ENCODE measurements at regions not wholly inside any gene's neighbourhood (a gene's known extent, or its start where the extent isn't known, plus 50 kb on each side); places are given as distances from the start of the nearest gene placed in this dataset.

DNA sequence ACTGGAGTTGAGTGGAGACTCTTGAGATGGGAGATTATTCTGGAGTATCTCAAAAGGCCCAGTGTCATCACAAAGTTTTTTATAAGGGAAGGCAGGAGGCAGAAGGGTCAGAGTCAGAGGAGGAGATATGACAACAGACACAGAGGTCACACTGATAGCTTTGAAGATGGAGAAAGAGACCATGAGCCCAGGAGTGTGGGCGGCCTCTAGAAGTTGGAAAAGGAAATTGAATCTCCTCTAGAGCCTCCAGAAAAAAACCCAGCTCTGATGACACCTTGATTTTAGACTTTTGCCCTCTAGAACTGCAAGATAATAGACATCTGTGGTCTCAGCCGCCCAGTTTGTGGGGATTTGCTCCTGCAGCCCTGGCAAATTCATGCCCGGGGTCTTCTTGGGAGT lies 64.8 kb upstream of the SPTLC1 start:
- peak overlapping the region; percentile 69 for H3K27ac ChIP-seq (ENCODE audit: low read depth, low read length)
- H3K9me3 ChIP-seq (ENCODE audit: control insufficient read depth, insufficient read depth, low read length) = peaks cover 9% of the 10 kb centered on the region
- ChIA-PET POLR2A (interaction anchor here (1.9 kb wide), 1 partner anchor 40 kb away, joined by 8 read pairs; no protein-coding TSS in a partner anchor), CTCF (interaction anchor here (0.9 to 2.6 kb wide), 2 partner anchors 41 to 63 kb away, joined by 3 to 9 read pairs; no protein-coding TSS in a partner anchor)
- H3K27me3 ChIP-seq (ENCODE audit: control insufficient read depth, insufficient read depth, low read length) = no peaks in the 10 kb centered on the region
- no peak for DNase-seq (ENCODE audit: low read depth, low spot score)
- TF ChIP-seq, protein P1, sequence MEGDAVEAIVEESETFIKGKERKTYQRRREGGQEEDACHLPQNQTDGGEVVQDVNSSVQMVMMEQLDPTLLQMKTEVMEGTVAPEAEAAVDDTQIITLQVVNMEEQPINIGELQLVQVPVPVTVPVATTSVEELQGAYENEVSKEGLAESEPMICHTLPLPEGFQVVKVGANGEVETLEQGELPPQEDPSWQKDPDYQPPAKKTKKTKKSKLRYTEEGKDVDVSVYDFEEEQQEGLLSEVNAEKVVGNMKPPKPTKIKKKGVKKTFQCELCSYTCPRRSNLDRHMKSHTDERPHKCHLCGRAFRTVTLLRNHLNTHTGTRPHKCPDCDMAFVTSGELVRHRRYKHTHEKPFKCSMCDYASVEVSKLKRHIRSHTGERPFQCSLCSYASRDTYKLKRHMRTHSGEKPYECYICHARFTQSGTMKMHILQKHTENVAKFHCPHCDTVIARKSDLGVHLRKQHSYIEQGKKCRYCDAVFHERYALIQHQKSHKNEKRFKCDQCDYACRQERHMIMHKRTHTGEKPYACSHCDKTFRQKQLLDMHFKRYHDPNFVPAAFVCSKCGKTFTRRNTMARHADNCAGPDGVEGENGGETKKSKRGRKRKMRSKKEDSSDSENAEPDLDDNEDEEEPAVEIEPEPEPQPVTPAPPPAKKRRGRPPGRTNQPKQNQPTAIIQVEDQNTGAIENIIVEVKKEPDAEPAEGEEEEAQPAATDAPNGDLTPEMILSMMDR (IDR thresholded peaks at IDR 0.05; ENCODE audit: low read depth, low read length) = no peak
- H3K4me3 ChIP-seq (ENCODE audit: low read depth, low read length) = no peak overlapping the region

DNA sequence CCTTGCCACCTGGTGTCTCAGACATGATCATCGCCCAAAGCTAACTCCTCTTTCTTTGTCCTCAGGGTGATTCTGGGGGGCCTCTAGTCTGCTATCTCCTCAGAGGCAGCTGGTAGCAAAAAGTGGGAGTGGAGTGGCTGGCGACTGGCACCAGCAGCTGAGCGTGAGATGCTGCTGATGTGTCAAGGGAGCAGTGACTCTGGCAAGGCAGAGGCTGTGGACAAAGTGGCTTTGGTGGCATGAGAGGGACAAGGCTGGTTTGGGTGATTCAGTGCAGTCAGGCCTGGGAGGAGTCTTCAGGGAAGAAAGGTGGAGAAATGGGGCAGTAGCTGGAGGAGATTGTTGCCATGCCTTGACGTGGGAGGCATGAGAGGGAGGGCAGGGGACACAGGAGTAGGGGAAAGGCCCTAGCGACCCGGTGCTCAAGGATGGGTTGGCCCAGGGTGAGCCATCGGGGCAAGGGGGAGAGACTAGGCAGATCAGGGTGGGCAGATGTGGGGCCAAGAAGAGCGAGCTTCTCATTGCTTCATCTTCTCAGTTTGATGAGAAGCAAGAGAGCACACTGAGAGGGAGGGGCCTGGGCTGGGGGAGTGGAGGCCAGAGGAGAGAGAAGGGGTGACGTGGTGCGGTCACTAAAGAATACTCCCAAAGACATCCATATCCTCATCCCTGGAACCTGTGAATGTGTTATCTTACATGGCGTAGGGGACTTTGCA lies 64.2 kb upstream of the SPTLC1 start:
- no peak overlapping the region for H3K4me3 ChIP-seq (ENCODE audit: low read depth, low read length)
- DNase-seq (ENCODE audit: low read depth, low spot score) = no peak
- CTCF ChIA-PET = interaction anchor here (2.6 kb wide), 1 partner anchor 40 kb away, joined by 9 read pairs; no protein-coding TSS in a partner anchor
- H3K27me3 ChIP-seq (ENCODE audit: control insufficient read depth, insufficient read depth, low read length) = peaks cover under 1% of the 10 kb centered on the region
- POLR2A ChIA-PET = interaction anchor here (1.9 kb wide), 1 partner anchor 39 kb away, joined by 8 read pairs; no protein-coding TSS in a partner anchor
- H3K9me3 ChIP-seq (ENCODE audit: control insufficient read depth, insufficient read depth, low read length) = peaks cover 9% of the 10 kb centered on the region
- no peak overlapping the region for H3K27ac ChIP-seq (ENCODE audit: low read depth, low read length)
- TF ChIP-seq, protein P1 (IDR thresholded peaks at IDR 0.05; ENCODE audit: low read depth, low read length) = no peak

DNA sequence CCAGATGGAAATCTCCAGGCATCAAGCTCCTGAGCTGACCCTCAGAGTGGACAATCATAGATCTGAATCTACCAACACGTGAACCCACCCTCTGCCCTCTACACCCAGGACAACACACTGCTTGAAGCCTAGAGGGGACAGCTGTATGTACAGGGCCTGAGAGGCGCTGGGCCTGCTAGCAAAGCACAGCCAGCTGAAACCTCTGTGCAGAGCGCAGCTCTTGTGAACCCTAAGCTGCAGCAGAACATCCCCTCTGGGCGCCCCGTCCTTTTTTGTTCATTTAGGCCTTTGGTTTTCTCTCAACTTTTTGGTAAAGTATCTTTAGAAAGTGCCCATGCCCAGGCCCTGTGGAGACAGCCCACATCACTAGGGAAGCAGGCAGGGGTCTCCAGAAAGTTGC lies 62.4 kb upstream of the SPTLC1 start:
- Histone ChIP-seq H3K27ac (ENCODE audit: low read depth, low read length) (no peak overlapping the region), H3K27me3 (ENCODE audit: control insufficient read depth, insufficient read depth, low read length) (peaks cover 3% of the 10 kb centered on the region), H3K4me3 (ENCODE audit: low read depth, low read length) (no peak overlapping the region), H3K9me3 (ENCODE audit: control insufficient read depth, insufficient read depth, low read length) (peaks cover 22% of the 10 kb centered on the region)
- CTCF ChIA-PET = no interaction called here
- POLR2A ChIA-PET = no interaction called here
- no peak for DNase-seq (ENCODE audit: low read depth, low spot score)
- TF ChIP-seq, protein P1 (IDR thresholded peaks at IDR 0.05; ENCODE audit: low read depth, low read length) = no peak

DNA sequence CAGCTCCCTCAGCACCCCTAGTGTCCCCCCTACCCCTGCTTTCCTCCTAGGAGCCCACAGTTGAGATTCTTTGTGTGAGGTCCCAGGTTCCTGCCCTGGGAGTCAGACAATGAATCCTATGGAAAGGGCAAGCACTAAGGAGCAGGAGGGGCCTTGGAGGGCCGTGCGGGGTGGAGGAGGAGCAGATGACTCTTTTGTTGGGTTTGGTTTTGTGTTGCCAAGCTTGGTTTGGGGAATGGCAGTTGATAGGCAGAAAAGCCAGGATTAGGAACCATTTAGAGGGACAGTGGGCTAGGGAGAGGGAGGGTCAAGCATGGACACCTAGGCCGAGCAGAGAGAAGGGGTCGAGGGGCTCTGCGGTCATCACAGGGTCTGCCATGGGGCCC lies 61.6 kb upstream of the SPTLC1 start:
- H3K4me3 ChIP-seq (ENCODE audit: low read depth, low read length) = no peak overlapping the region
- peaks cover 3% of the 10 kb centered on the region for H3K27me3 ChIP-seq (ENCODE audit: control insufficient read depth, insufficient read depth, low read length)
- TF ChIP-seq, protein P1 (IDR thresholded peaks at IDR 0.05; ENCODE audit: low read depth, low read length) = no peak
- ChIA-PET POLR2A (no interaction called here), CTCF (interaction anchor here (0.9 to 1.2 kb wide), 2 partner anchors 39 to 45 kb away, joined by 3 read pairs; no protein-coding TSS in a partner anchor)
- H3K9me3 ChIP-seq (ENCODE audit: control insufficient read depth, insufficient read depth, low read length) = peaks cover 26% of the 10 kb centered on the region
- no peak for DNase-seq (ENCODE audit: low read depth, low spot score)
- H3K27ac ChIP-seq (ENCODE audit: low read depth, low read length) = no peak overlapping the region

DNA sequence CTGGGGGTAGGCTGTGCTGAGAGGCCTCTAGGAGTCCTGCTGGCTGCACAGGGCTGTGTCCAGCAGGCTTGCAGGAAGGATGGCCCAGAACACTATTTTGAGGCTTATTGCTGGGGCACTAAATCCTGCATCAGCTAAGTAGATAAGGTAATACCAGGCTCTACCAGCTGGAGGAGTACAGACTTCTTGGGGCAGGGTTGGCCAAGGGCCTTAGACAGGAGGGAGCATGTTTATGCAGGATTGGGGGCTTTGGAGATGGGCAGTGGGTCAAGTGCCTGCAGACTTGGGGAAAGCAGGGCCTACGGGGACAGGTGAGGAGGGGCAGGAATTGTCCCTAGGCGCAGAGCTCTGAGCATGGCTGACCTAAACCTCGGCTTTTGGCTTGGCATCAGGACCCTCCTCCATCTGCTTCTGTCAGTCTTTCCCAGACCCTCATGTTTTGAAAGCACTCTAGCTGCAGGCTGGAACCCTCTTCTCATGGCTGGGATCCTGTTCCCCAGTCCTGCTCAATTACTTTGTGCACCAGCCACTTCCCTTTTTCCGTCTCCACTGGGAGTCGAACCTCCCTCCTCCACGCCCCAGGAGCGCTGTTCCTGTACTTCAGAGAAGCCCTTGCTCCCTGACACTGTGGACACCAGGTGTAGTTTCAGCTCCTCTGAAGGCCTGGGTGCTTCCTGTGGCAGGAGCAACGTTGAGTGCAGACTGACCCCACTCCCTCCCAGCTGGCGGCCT lies 61.0 kb upstream of the SPTLC1 start:
- DNase-seq (ENCODE audit: low read depth, low spot score) = no peak

More for the DNA sequence above, 61.0 kb upstream of the SPTLC1 start:
- TF ChIP-seq, protein P1 (IDR thresholded peaks at IDR 0.05; ENCODE audit: low read depth, low read length) = peak; percentile 43
- no peak overlapping the region for H3K27ac ChIP-seq (ENCODE audit: low read depth, low read length)
- peaks cover 3% of the 10 kb centered on the region for H3K27me3 ChIP-seq (ENCODE audit: control insufficient read depth, insufficient read depth, low read length)
- CTCF ChIA-PET = interaction anchor here (0.9 to 1.2 kb wide), 2 partner anchors 38 to 46 kb away, joined by 3 read pairs; no protein-coding TSS in a partner anchor
- POLR2A ChIA-PET = no interaction called here
- H3K9me3 ChIP-seq (ENCODE audit: control insufficient read depth, insufficient read depth, low read length) = peaks cover 23% of the 10 kb centered on the region
- H3K4me3 ChIP-seq (ENCODE audit: low read depth, low read length) = no peak overlapping the region

Measured in AG04450 (cell line).